GF-D8 (cell line): ENCODE measurements at regions not wholly inside any gene's neighbourhood (a gene's known extent, or its start where the extent isn't known, plus 50 kb on each side); places are given as distances from the start of the nearest gene placed in this dataset.

Experiments used
- DNase-seq: peaks from one replicate; lab custom pipeline; 2025; lab: John Stamatoyannopoulos, UW

GRCh38 chr13:97562962-97563361, 129.0 kb downstream of the RAP2A start:
- no peak for DNase-seq

- no peak for DNase-seq
These were observed 131.0 kb downstream of the RAP2A start for GRCh38 chr13:97564956-97565355.

- DNase-seq: no peak
These were observed 131.9 kb downstream of the RAP2A start for GRCh38 chr13:97565906-97566305.

GRCh38 chr13:97566907-97567306, 132.9 kb downstream of the RAP2A start:
- DNase-seq: no peak

GRCh38 chr13:97567510-97568243, 133.7 kb downstream of the RAP2A start:
- no peak for DNase-seq

GRCh38 chr13:97568850-97569249, 134.9 kb downstream of the RAP2A start:
- DNase-seq: no peak

GRCh38 chr13:97569841-97570240, 135.9 kb downstream of the RAP2A start:
- DNase-seq: no peak

GRCh38 chr13:97570442-97570841, 136.5 kb downstream of the RAP2A start:
- no peak for DNase-seq

GRCh38 chr13:97573011-97573410, 139.0 kb downstream of the RAP2A start:
- no peak for DNase-seq

GRCh38 chr13:97574926-97575325, 141.0 kb downstream of the RAP2A start:
- no peak for DNase-seq

GRCh38 chr13:97577026-97577425, 143.1 kb downstream of the RAP2A start:
- DNase-seq: no peak

- DNase-seq: no peak
These were observed 148.2 kb downstream of the RAP2A start for GRCh38 chr13:97582170-97582569.

GRCh38 chr13:97583907-97584497, 150.0 kb downstream of the RAP2A start:
- no peak for DNase-seq

GRCh38 chr13:97586941-97587340, 153.0 kb downstream of the RAP2A start:
- DNase-seq: no peak

GRCh38 chr13:97588993-97589392, 155.0 kb downstream of the RAP2A start:
- no peak for DNase-seq

- no peak for DNase-seq
These were observed 166.6 kb downstream of the RAP2A start for GRCh38 chr13:97600458-97601075.

GRCh38 chr13:97615266-97615665, 181.3 kb downstream of the RAP2A start:
- DNase-seq: no peak

GRCh38 chr13:97616385-97616784, 182.4 kb downstream of the RAP2A start:
- DNase-seq: no peak

GRCh38 chr13:97621025-97621424, 187.1 kb downstream of the RAP2A start:
- DNase-seq: no peak

GRCh38 chr13:97621631-97622030, 187.7 kb downstream of the RAP2A start:
- no peak for DNase-seq

- no peak for DNase-seq
These were observed 193.6 kb downstream of the RAP2A start for GRCh38 chr13:97627566-97627965.

- DNase-seq: no peak
These were observed 195.8 kb downstream of the RAP2A start for GRCh38 chr13:97629601-97630272.

GRCh38 chr13:97630725-97631124, 196.8 kb downstream of the RAP2A start:
- no peak for DNase-seq
